GM08714 (cell line): ENCODE measurements at regions not wholly inside any gene's neighbourhood (a gene's known extent, or its start where the extent isn't known, plus 50 kb on each side); places are given as distances from the start of the nearest gene placed in this dataset.
"Not testable (repeated sequence)": the region's sequence is repeated elsewhere in the genome, so short reads cannot be mapped to it uniquely, and the experiment has no call there.

Experiments used
- H3K4me3 ChIP-seq: fragments of 200-500 bp; sonication (Bioruptor generic); 2 replicates; pipeline ENCODE4 v1.5.1; 2014; ENCODE audit warnings: mild to moderate bottlenecking, low read length, inconsistent platforms
- ZNF274 ChIP-seq: IDR thresholded peaks from 2 replicates; pipeline ENCODE4 v1.6.1; 2012; ENCODE audit warnings: mild to moderate bottlenecking, low read depth, low read length

DNA sequence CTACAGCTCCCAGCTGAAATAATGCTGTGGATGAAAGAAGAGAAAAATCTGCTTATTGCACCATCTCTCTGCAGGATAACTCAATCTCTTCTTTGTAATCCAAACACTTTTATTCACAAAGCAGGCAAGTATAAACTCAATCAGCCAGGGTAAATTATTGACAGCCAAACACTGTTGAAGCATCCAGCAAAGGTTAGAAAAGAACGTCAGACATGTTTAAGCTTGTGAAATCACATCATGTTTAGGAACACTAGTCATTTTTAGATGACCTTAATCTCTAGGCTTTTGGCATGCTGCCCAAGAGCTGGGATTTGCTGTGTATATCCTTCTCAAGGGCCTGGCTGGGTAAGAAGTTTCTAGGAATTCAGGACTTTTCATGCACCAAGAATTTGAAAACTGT lies 1148.1 kb upstream of the FANCL start:
- no peak for TF ChIP-seq ZNF274
- H3K4me3 ChIP-seq: no peak overlapping the region

- no peak for TF ChIP-seq ZNF274
- no peak overlapping the region for H3K4me3 ChIP-seq
Measured at GRCh38 chr2:59385971-59386370, 1144.8 kb upstream of the FANCL start.

DNA sequence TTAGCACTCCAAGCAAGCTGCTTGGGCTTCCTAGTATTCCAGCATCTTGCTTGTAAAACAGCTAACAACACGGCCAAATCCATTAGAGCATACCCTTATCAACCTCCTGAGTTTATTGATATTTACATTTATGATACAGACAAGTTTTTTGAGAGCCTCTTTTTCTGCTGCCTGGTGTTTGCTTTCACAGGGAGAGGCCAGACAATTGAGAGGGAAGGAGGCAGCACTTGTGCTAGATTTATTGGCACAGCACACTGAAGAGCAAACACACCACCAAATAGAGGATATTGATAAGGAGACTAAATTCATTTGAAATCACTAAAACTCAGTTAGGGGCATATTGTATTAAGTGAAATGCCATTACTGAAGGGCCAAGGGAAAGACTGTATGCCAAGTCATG lies 1142.3 kb upstream of the FANCL start:
- TF ChIP-seq ZNF274: no peak

DNA sequence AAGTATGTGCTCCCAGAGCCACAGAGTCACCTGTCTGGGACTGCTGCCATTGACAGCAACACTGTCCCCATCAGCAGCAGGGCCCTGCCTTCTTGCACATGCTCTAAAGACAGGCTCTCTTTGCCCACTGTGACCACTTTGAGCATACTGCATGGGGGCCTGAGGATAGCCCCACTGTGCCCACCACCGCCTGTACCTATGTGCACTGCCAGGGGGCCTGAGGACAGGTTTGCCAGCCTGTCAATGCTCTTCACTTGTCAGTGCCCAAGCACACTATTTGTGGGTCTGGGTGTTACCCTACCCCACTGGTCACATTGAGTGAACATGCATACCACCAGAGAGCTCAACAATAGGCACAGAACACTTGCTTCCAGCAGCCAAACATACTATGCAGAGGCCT lies 1137.0 kb upstream of the FANCL start:
- no peak for TF ChIP-seq ZNF274
- no peak overlapping the region for H3K4me3 ChIP-seq

More for the DNA sequence above, 1142.3 kb upstream of the FANCL start:
- H3K4me3 ChIP-seq: no peak overlapping the region

GRCh38 chr2:59366288-59366687 lies 1125.2 kb upstream of the FANCL start:
- no peak overlapping the region for H3K4me3 ChIP-seq
- no peak for TF ChIP-seq ZNF274

DNA sequence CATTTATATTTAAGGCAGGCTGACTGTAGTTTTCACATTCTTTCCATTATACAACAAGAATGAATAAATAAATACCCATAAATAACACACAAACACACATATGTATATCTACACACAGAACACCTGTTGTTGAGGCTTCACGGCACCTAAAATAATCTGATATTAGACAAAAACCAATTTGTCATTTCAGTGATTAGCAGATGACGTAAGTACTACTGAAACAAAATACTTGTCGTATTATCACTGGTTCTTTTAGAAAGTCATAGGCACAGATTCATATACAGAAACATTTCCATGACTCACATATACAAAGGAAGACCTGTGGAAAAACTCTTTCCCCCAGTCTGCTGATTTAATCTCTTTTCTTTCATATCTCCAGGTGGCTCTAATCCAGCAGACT lies 1113.4 kb upstream of the FANCL start:
- no peak for TF ChIP-seq ZNF274
- no peak overlapping the region for H3K4me3 ChIP-seq

GRCh38 chr2:59353306-59353921 lies 1112.3 kb upstream of the FANCL start:
- no peak overlapping the region for H3K4me3 ChIP-seq
- no peak for TF ChIP-seq ZNF274

DNA sequence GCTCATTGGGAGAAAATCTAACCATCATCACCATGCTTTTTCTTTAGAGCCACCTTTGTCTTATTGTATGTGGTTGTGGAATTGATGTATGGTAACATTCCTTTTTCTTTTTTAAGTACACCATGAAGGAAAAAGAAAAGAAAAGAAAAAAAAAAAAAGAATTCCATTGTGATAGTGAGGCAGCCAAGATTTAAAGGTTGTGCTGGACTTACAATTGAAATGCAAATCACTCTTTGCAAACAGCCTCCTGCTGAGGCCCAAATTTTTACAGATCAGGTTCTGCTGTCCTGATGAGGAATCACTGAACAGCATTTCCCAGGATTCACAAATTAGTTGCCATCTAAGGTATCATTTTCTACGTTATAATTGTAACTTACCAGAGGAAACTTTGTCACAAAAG lies 1101.0 kb upstream of the FANCL start:
- no peak for TF ChIP-seq ZNF274
- no peak overlapping the region for H3K4me3 ChIP-seq

DNA sequence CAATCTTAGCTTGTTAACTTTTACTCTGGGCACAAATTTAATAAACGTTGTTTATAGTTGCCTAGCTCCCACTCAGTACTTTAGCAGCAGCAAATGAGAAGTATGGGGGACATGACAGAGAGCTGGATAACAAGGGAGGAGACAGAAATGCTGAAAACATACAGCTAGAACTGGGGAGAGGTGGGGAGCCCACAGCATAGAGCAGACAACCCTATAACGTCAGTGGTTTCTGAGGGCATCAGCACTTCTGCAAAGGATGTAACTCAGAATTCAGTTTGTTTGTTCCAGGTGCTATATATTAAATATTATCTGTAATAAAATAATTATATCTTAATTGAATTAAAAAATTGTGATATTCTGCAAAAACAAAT lies 1098.7 kb upstream of the FANCL start:
- no peak for TF ChIP-seq ZNF274
- no peak overlapping the region for H3K4me3 ChIP-seq

GRCh38 chr2:59339121-59339836 lies 1098.2 kb upstream of the FANCL start:
- no peak overlapping the region for H3K4me3 ChIP-seq
- TF ChIP-seq ZNF274: no peak

DNA sequence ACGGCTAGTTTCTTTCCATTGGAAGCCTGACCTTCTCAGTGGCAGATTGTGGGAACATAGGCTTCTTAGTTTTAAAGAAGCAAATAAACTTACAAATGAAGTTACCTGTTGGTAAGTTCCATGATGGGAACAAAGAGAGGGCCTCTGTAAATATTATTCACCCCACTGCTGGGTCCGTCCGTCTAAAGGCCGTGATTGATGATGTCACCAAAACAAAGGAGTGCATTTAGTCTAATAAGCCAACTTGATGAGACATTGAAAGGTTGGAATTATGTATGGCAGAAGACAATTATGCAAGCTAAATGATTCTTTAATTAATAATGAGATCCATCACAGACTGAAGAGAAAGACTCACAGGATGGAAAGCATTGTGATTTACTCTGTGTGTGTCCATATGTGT lies 1091.9 kb upstream of the FANCL start:
- no peak for TF ChIP-seq ZNF274
- H3K4me3 ChIP-seq: no peak overlapping the region

GRCh38 chr2:59326581-59327365 lies 1085.6 kb upstream of the FANCL start:
- H3K4me3 ChIP-seq: not testable (repeated sequence)

DNA sequence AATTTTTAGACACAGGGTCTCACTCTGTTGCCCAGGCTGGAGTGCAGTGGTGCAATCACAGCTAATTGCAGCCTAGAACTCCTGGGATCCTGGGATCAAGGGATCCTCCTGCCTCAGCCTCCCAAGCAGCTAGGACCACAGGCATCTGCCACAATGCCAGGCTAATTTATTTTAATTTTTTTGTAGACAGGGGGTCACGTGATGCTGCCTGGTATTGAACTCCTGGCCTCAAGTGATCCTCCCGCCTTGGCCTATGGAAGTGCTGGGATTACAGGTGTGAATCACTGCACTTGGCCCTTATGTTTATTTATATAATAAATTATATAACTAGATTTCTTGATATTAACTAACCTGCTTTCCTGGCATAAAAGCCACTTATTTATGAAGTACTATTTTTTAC lies 1081.7 kb upstream of the FANCL start:
- no peak overlapping the region for H3K4me3 ChIP-seq
- TF ChIP-seq ZNF274: no peak

DNA sequence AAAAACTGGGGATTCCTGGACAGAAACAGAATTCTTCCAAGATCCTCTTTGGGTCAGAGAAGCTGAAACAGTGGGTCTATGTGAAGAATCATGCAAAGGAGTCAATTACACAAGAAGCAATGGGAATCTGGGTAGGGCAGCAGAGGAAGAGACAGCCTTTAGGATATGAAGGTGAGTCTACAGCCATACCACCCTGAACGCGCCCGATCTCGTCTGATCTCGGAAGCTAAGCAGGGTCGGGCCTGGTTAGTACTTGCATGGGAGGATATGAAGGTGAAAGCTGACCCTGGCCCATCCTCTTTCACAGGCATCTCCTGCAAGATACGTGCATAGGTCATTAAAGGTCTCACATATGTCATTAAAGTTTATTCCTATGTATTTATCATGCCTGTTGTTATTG lies 1080.9 kb upstream of the FANCL start:
- no peak for TF ChIP-seq ZNF274

More for the DNA sequence above, 1080.9 kb upstream of the FANCL start:
- no peak overlapping the region for H3K4me3 ChIP-seq
